ENCODE measurements at regions not wholly inside any gene's neighbourhood (a gene's known extent, or its start where the extent isn't known, plus 50 kb on each side); places are given as distances from the start of the nearest gene placed in this dataset.

GRCh38 chr12:66043035-66043434, 87.5 kb downstream of the LLPH start:
- no peak for DNase-seq

- DNase-seq, result no peak
Measured at GRCh38 chr12:66041651-66042363, 88.7 kb downstream of the LLPH start.

GRCh38 chr12:66036317-66036716, 94.2 kb downstream of the LLPH start:
- DNase-seq, result no peak

- DNase-seq, result no peak
Measured at GRCh38 chr12:66035288-66035966, 95.1 kb downstream of the LLPH start.

GRCh38 chr12:66033151-66033550, 97.4 kb downstream of the LLPH start:
- DNase-seq, result no peak

- DNase-seq, result no peak
Measured at GRCh38 chr12:66032739-66033138, 97.8 kb downstream of the LLPH start.

GRCh38 chr12:66030217-66030781, 100.3 kb downstream of the LLPH start:
- no peak for DNase-seq

GRCh38 chr12:66028390-66028789, 102.2 kb downstream of the LLPH start:
- DNase-seq, result no peak

- no peak for DNase-seq
Measured at GRCh38 chr12:66025477-66025876, 105.1 kb downstream of the LLPH start.

GRCh38 chr12:66024949-66025348, 105.6 kb downstream of the LLPH start:
- no peak for DNase-seq

- DNase-seq, result no peak
Measured at GRCh38 chr12:66020481-66020880, 110.1 kb downstream of the LLPH start.

GRCh38 chr12:66017736-66018135, 112.8 kb downstream of the LLPH start:
- DNase-seq, result no peak
